GM21423 (cell line): ENCODE measurements at regions not wholly inside any gene's neighbourhood (a gene's known extent, or its start where the extent isn't known, plus 50 kb on each side); places are given as distances from the start of the nearest gene placed in this dataset.

ENCODE experiments used
- ATAC-seq: cut with Tn5 transposase; IDR thresholded peaks from one replicate; pipeline ENCODE4 v1.9.1; 2021; ENCODE audit warnings: mild to moderate bottlenecking, moderate library complexity; ENCODE audit not compliant: unreplicated experiment

DNA sequence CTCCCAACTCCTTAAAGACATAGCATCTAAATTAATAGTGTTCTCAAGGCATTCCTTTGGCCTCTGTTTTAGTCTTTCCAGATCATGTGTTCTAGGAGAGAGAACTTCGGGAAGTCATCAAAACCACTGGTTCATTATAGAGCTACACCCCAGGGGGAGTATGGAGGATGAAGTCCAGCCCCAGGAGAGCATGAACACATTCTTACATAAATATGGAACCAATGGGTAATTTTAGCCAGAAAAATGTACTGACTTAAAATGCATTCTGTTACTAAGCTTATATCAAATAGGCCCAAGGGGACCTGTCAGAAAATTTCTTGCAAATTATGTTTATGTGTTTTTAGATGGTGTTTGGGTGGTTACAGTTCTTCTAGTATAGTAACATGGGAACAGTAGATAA is 165.2 kb downstream of the NTMT2 start:
- ATAC-seq = no peak

DNA sequence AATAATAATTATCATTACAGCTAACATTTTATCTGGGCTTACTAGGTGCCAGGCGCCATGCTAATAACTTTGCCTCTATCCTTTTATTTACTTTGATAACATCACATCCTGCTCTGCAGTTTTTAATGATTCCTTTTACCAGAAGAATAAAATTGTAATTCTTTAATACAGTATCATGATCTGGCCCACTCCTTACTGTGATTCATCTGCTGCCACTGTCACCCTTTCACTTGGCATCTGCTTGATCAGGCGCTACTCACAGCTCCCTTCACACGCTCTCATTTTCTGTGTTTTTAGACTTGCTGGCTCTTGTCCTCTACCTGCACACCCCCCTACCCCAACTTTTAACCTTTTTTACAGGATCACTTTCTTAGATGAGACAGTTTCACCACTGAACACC is 167.5 kb downstream of the NTMT2 start:
- ATAC-seq = no peak

DNA sequence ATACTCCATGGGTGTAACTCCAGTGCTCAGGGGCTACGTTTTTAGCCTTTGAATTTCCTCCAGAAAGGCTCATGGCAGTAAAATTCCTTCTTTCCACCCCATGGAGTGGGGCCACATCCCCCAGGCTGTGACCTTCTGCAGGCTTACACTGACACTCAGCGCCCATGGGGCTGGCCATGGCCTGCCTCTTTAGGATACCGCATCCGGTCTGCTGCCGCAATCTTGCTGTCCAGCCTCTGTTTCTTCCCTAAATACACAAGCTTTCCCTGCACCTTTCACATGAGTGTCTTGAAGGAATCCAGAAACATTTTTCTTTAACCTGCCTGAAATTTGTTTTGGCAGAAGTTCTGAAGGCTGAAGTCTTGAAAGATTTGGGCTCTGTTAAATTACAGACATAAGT is 170.5 kb downstream of the NTMT2 start:
- no peak for ATAC-seq

DNA sequence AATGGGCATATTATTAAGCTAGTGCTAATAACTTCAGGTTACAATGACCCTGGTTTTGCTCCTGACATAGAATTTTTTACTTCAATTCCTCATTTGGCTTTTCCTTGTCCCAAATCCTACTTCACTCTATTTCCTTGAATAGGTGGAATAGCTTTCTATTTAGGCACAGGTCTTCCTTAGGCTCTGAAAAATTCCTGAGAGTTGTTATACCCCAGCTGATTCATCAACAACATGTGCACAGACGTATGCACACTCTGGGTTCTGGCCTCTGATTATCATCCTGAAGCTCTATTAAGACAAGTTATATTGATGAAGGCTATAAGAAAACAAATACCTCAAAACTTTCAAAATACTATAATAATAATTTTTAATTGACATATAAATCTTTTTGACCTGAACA is 172.4 kb downstream of the NTMT2 start:
- ATAC-seq = no peak

DNA sequence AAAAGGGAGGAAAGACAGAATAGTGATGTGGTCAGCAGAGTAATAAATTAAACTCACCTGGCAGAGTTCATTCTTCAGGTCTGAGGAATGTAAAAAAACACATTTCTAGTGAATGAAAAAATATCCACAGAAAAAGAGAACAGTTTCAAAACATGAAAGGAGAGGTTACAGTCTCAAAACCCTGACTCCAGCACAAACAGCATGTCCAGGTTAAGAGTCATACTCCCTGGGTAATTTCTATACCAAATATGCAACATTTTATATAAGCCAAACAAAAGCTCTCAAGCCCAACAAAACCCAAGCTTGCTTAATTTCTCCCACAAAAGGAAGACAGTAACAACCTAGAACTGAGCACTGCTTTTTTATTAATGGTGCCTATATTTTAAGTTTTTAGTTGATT is 173.0 kb downstream of the NTMT2 start:
- no peak for ATAC-seq

DNA sequence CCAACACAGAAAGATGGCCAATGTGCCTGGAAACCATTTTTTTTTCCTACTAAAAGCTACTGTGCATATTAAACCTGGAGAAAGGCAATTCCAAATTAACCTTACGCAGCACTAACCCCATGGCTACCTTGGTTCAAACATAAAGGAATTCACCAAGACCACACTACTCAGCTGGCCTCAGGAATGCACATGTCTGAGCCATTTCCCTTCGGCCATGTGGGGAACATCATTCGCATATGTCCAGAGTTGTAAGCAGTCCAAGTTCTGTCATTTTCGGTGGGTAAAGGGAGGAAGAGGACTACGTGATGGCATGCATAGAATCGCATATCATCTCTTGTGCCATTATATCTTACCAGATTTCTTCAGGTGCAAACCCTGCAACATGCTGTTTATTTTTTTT is 175.4 kb downstream of the NTMT2 start:
- no peak for ATAC-seq

DNA sequence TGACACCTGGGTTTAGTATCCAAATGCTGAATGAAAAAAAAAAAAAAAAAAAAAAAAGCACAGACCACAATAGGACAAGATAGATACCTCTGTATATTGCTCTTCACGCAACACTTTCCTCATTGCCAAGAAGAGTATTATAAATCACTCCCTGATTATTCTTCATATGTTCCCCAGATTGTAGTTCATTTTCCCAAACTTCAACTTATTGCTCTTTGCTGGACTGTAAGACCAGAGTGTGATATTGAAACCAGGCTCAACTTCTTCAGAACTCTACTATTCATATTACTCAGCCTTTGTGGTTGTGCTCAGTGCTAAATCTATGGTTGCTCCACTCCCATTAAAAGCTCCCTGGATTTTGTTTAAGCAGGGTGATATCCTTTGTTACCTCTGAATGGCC is 180.4 kb downstream of the NTMT2 start:
- no peak for ATAC-seq

DNA sequence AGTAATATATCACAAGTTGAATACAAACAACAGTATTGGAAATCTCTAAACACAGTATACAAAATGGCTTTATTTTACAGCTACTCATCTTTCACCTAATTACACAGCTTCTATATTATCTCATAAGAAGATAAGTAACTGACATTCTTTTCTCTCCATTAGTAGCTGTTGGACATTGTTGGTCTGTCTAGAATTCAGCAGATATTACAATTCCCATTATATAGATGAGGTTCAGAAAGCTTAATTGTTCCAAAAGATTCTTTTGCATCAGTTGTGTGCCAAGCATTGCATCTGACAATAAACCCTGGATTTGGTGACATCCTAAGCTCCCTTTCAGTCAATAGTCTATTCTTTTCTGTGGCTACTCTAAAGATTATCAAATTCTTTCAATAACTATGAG is 187.0 kb downstream of the NTMT2 start:
- ATAC-seq = no peak

DNA sequence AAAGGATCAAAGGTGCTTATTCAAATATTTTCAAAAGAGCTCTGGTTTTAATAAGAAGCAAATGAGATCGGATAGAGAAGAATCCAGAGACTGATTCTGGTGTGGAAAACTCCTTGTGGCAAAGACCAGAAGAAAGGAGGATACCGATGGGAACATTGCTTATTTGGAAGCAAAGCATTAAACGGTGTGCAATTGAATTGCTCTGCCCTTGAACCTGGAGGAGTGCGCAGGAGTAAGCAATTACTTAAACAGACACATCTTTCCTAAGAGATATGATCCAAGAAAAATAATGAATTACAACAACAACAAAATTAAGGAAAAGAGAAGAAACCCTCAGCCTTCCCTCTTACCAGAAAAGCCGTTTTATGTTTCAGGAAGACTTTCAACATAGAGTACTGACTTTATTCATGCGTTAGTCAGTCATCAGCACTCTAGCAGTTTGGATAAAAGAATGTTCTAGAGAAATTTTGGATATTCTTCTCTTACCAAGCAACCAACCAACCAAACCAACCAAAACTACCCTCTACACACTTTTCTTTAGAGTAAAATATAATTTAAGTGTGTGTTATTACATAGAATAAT is 191.7 kb downstream of the NTMT2 start:
- no peak for ATAC-seq

DNA sequence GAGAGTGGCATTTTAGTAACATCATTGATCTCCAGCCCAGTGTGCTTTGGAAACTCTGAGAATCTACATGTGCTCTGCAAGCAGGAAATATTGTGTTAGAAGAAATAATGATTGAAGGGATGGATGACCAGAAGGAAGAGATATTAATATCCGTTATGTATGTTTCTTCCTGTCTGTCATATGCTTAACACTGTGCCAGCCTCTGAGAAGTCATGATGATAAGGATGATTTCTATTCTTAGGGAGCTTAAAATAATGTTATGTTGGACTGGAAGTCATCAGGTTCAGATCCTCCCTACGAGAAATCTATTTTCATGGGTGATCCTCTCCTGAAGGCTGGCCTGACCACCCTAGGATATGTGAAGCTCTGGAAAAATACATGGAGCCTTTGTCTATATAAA is 192.4 kb upstream of the GORAB start:
- no peak for ATAC-seq

DNA sequence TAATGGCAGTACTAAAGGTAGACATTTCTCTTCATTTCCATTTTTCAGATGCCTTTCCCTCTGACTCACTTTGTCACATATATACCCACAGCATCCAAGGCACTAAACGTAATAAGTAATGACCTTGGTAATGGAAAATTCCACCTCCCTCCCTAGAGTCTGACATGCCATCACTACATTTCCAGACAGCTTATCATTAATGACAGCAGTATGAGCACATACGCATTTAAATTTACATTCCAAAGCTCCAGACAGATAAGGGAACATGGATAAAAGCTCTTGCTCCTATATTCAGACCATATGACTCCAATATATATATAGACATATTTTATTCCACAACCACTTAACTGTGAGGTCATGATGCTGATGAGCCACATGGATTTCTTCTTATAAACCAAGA is 191.7 kb upstream of the GORAB start:
- no peak for ATAC-seq

DNA sequence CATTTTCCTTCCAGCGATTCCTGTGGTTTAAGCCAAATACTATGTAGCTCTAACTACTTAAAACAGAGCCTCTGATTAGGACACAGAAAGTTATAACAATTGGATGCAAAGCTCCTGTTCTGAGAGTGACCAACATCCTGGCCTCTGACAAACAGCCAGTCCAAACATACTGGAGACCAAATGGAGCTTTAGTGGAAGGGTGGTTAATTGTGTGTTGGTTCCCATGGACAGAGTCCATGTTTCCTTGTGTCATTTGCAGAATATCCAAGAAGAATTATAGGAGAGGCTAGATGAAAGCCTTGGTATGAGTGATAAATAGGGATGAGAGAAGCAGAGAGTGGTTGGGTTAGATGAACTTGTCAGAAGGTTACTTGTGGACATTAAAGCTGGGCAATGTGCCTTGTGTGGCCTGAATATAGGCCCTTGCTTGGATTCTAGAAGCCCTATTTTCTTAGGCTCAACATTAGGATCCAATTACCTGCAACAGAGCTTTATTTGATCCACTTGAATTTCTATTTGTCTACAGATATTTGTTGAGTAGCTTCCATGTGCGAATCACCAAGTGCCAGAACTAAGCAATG is 180.5 kb upstream of the GORAB start:
- no peak for ATAC-seq

DNA sequence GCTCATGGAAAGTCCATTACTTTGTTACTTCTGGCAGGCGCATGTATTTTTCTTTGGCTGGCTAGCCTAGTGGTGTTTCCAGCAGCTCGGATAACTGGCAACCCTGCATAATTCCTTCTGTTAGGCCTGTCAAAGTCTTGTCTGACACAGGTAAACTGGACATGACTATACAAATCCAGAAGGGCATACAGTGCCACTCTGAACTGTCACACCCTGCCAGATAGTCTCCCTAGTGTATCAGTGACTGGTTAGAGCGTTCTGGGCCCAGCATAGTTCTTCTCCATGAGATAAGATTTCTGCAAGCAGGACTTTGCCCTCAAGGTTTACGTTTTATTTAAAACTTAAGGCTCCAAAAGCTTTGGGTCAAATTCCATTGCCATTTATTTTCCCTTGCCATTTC is 177.7 kb upstream of the GORAB start:
- ATAC-seq = no peak

DNA sequence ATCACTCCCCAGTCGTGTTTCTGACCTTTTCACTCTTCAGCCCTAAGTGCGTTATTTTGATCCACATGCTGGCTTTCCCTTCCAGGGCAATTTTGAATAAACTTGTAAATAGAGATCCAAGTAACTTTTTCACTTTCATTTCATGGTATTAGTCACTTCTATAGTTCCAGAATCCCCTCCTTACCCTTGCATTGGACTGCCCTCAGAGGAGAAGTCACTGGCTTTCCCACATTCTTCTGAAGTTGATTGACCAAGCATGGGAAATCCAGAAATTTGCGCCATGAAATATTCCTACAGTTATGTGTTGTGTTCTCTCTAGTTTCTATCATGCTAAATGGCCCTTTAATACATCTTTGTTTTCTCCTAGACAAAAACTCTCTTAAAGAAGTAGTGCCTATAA is 177.3 kb upstream of the GORAB start:
- no peak for ATAC-seq

DNA sequence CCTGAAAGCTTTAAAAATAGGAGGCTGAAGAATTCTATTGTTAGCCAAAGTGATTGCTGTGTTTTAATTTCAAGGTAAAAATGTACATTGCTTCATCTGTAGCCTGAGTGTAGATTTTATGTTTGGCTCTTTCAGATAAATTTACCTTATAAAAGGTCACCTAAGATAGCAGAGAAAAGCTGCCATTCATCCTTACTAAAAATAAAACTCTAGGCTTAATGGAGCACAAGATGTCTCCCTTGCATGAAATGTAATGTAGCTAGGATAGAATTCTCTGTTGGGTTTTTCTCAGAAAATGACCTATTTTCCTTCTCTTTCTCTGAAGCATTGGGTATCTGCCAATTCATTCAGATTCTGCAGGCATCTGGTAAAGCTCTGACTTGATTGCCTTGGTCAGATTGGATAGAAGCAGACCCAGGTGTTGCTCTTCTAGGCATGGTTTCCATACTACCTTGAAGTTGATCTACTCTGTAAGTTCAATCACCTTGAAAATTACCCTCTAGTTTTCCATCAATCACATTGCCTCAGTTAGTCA is 176.6 kb upstream of the GORAB start:
- ATAC-seq = no peak

DNA sequence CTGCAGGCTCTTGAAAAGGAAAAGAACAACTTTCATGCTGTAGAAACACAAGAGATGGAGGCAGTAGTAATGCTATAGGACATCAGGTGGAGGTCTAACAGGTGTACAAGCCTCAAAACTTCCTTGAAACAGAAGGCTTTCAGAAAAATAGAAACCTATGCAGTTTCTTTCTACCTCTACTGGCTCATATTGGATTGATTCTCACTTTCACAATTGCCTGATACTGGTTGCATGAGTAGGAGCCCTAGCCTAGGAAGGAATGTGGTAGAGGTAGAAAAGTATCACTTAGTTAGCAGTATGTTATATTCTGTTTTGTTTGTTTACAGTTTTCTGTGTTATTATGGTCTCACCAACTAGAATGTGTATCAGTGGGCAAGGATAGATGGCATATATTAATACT is 175.4 kb upstream of the GORAB start:
- no peak for ATAC-seq

DNA sequence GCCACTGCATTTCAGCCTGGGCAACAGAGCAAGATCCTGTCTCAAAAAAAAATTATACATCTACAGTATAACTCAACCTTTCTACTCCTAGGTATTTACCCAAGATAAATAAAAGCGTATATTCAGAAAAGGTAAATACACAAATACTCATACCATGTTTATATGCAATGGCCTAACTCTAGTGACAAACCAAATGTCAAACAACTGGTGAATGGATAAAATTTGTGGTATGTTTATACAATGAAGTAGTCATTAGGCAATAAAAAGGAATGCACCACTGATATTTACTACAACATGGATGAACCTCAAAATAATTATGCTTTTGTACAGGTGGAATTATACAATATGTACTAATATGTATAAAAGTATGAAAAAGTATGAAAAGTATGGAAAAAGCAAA is 174.2 kb upstream of the GORAB start:
- ATAC-seq = no peak

DNA sequence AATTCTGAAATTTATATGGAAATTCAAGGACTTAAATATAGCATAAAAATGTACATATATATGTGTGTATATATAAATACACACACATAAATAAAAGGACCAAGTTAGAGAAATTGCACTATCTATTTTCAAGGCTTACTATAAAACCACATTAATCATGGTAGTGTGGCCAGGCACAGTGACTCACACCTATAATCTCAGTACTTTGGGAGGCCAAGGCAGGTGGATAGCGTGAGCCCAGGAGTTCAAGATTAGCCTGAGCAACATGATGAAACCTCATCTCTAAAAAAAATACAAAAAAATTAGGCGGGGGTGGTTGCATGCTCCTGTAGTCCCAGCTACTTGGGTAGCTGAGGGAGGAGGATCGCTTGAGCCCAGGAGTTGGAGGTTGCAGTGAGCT is 171.4 kb upstream of the GORAB start:
- no peak for ATAC-seq

DNA sequence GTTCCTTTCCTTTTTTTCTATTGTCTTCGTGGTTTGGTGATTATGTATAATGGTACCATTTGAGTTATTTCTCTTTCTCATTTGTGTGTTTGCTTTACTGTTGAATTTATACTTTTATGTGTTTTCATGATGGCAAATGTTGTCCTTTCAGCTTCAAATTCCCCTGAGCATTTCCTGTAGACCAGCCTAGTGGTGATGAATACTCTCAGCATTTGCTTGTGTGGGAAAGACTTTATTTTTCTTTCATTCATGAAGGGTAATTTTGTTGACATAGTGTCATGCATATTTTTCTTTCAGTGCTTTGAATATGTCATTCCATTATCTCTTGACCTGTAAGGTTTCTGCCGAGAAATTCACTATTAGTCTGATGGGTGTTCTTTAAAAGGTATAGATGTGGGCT is 166.6 kb upstream of the GORAB start:
- ATAC-seq = no peak

DNA sequence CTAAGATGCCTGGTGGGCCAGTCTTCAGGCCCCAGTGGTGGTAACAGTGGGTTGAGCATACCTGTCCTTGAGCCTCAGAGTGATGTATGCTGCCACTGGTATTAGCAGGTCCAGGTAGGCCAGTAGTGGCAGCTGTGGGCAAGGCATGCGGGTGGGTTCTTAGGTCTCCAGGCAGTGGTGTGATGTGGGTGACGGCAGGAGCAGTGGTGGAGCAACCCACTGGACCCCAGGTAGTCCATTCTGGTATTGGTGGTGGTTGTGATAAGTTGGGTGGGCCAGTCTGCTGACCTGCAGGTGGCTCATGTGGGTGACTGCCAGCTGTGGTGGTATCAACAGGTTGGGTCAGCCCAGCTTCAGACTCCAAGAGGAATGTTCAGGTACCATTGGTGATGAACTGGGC is 165.0 kb upstream of the GORAB start:
- ATAC-seq = no peak

DNA sequence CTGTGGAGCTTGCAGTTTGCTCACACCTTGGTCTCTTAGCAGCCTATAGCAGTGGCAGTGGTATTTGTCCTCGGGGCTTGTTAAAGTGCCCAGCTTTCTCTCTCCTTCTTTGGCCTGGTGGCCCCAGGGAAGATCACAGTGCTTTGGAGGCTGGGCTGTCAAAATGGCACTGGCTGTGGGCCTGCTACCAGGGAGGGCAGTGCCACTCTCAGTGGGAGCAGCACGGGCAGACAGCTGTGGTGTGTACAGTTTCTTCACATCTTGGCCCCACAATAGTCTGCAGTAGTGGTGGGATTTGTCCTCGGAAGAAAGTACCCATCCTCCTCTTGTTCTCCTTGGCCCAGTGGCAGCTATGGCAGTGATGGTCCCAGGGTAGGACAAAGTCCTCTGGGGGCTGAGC is 164.4 kb upstream of the GORAB start:
- no peak for ATAC-seq

DNA sequence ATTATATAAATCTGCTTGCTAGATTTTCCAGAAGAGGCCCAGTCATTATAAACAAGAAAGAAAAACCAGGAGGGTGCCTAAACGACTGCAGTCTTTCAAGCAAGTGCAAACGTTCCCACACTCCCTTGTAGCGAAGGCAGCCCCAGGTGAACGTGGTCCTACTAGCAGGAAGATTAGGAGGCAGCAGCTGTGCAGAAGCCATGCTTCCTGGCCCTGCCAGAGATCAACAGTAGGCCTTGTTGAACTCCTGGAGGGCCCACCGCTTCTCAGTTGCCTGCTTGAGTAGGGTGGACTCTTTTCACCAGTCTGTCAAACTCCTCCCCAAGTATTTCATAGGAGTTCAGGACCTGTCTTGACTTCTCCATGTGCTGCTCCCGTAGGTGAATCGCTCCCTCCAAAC is 163.0 kb upstream of the GORAB start:
- no peak for ATAC-seq

DNA sequence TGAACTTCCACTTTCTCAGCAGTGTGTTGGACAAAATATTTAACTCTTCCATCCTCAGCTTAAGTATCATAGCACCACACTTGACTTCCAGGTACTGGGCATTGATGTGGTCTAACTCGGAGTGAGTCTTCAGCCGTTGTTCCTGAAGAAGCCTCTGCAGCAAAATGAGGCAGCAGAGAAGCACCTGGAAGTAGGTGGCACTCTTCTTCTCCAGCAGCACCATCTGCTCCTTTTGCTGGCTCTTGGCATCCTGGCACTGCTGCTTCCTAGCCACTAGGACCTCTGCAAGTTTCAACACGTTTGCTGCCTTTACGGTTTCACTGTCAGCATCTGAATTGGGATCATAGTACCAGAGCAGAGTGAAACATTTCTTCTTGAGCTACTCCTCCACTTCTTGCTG is 162.5 kb upstream of the GORAB start:
- ATAC-seq = no peak
